ENCODE measurements at regions not wholly inside any gene's neighbourhood (a gene's known extent, or its start where the extent isn't known, plus 50 kb on each side); places are given as distances from the start of the nearest gene placed in this dataset.

DNA sequence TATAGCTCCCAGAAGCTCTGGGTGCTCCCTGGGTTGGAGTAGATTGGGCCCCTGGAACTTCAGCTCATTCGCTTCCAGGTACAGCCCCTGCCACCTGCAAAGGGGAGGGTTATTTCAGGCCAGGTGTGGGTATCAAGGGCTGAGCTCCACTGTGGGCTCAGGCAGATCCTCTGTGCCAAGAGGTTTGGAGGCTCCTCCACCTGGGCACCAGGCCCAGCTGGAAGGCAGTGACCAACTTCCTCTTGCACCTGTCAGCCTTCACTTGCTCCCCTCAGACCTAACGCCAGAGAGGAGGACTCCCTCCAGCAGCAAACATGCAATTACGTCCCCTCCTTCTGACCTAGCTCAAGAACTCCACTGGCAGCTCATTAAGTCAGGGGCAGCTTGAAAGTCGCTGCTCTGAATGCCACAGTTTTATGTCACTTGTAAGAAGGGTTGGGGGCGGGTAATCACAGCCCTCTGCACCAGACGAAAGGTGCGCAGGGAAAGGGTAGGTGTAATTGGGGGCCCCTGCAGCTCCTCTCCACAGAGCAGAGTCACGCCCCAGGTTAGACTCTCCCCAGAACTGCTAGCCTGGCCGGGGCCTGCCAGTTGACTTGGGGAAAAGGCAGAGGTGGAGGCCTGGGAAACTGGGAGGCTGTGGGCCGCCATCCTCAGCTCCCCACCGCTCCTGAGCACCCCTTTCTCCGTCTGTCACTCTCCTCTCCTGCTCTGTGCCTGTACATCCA lies 125.0 kb upstream of the TMPRSS2 start:
- CTCF ChIA-PET = no interaction called here

DNA sequence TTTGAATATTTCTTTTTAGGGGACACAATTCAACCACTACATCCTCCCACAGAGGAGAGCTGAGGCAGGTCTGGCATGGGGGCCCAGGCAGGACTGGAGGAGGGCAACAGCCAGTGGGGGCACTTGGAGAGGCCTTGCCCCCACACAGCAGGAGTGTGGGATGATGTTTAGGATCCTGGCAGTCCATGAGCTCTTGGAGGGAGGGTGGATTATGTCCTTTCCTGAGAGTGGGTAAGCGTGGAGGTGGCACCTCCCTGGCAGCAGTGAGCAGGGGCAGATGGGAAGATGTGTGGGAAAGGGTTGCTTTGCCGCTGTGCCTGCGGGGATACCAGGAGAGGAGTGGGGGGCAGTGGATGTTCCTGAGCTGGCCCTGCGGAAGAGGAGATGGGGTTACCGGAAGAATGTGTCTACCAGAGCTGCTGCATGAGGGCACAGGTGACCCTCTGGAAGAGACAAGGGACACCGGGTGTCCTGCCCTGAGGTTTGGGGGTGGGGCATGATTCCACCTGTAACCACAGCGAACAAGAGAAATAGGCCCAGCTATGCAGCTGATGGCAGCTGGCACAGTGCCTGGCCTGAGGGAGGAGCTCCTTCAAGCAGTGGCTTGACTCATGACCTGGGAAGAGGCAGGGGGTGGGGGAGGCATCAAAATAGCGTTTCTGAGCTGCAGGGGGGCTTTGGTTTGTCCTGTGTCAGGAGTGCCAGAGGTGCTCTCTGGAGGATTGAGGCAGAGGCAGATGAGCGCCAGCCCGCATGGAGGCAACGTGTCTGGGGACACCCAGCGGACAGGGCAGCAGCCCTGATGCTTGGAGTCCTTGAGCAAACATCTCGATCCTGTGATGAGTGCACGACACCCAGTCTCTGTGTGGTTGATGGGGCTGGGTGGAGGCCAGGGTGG lies 123.9 kb upstream of the TMPRSS2 start:
- TF ChIP-seq, protein P1, sequence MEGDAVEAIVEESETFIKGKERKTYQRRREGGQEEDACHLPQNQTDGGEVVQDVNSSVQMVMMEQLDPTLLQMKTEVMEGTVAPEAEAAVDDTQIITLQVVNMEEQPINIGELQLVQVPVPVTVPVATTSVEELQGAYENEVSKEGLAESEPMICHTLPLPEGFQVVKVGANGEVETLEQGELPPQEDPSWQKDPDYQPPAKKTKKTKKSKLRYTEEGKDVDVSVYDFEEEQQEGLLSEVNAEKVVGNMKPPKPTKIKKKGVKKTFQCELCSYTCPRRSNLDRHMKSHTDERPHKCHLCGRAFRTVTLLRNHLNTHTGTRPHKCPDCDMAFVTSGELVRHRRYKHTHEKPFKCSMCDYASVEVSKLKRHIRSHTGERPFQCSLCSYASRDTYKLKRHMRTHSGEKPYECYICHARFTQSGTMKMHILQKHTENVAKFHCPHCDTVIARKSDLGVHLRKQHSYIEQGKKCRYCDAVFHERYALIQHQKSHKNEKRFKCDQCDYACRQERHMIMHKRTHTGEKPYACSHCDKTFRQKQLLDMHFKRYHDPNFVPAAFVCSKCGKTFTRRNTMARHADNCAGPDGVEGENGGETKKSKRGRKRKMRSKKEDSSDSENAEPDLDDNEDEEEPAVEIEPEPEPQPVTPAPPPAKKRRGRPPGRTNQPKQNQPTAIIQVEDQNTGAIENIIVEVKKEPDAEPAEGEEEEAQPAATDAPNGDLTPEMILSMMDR (IDR thresholded peaks at IDR 0.05; ENCODE audit: low read depth, low read length) = no peak
- POLR2A ChIA-PET = interaction anchor here (0.6 to 0.9 kb wide), 2 partner anchors 11 to 327 kb away, joined by 3 to 4 read pairs; no protein-coding TSS in a partner anchor
- Histone ChIP-seq H3K27ac (ENCODE audit: low read depth, low read length) (no peak overlapping the region), H3K27me3 (ENCODE audit: control insufficient read depth, insufficient read depth, low read length) (peaks cover under 1% of the 10 kb centered on the region), H3K9me3 (ENCODE audit: control insufficient read depth, insufficient read depth, low read length) (peaks cover 5% of the 10 kb centered on the region), H3K4me3 (ENCODE audit: low read depth, low read length) (no peak overlapping the region)
- DNase-seq (ENCODE audit: low read depth, low spot score) = no peak
- CTCF ChIA-PET = interaction anchor here (1.2 to 1.3 kb wide), 3 partner anchors 19 to 186 kb away, joined by 3 to 4 read pairs (median 3); no protein-coding TSS in a partner anchor

More for the DNA sequence above, 125.0 kb upstream of the TMPRSS2 start:
- Histone ChIP-seq H3K27me3 (ENCODE audit: control insufficient read depth, insufficient read depth, low read length) (no peaks in the 10 kb centered on the region), H3K27ac (ENCODE audit: low read depth, low read length) (no peak overlapping the region), H3K4me3 (ENCODE audit: low read depth, low read length) (no peak overlapping the region), H3K9me3 (ENCODE audit: control insufficient read depth, insufficient read depth, low read length) (peaks cover 5% of the 10 kb centered on the region)
- TF ChIP-seq, protein P1 (IDR thresholded peaks at IDR 0.05; ENCODE audit: low read depth, low read length) = no peak
- POLR2A ChIA-PET = no interaction called here
- DNase-seq (ENCODE audit: low read depth, low spot score) = no peak

DNA sequence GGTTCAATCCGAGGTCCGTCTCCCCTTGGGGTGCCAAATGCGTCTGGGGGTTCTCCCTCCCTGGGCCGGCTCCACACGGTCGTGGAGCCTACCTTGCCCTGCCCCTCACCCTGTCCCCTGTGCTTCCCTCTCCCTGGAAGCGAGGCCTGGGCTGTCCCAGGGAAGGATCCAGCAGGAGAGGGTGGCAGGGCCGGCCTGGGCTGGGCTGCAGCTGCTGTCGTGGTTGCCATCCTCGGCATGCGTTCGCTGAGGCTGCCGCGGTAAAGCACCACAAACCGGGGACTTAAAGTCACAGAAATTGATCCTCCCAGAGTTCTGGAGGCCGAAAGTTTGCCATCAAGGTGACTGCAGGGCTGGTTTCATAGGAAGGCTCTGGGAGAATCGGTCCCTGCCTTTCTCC lies 123.0 kb upstream of the TMPRSS2 start:
- POLR2A ChIA-PET = interaction anchor here (0.5 to 1.3 kb wide), 4 partner anchors 12 to 53 kb away, joined by 3 to 7 read pairs (median 4); no protein-coding TSS in a partner anchor
- no peak for DNase-seq (ENCODE audit: low read depth, low spot score)

DNA sequence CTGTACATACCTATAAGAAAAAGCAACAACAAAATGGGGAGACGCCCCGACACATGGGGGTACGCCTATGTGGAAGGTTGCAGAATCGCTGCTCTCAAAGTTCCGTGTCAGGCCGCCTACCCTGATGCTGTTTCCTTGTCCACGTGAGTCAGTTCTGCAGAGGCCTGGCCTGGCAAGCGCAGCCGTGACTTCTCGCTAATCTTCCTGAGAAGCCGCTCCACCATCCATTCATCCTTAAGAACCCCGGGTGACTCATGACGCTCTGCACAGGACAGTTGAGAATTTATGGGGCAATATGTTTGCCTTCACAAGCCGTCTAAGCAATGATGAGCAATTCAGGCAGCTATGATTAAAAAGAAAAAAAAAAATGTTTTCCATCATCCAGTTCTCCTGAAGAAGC lies 122.3 kb upstream of the TMPRSS2 start:
- H3K9me3 ChIP-seq (ENCODE audit: control insufficient read depth, insufficient read depth, low read length) = peaks cover 7% of the 10 kb centered on the region
- CTCF ChIA-PET = interaction anchor here (1.5 kb wide), 1 partner anchor 18 kb away, joined by 5 read pairs; no protein-coding TSS in a partner anchor
- H3K27me3 ChIP-seq (ENCODE audit: control insufficient read depth, insufficient read depth, low read length) = peaks cover 6% of the 10 kb centered on the region
- POLR2A ChIA-PET = interaction anchor here (0.6 to 1.3 kb wide), 3 partner anchors 13 to 34 kb away, joined by 4 to 5 read pairs (median 5); no protein-coding TSS in a partner anchor
- no peak overlapping the region for H3K4me3 ChIP-seq (ENCODE audit: low read depth, low read length)
- DNase-seq (ENCODE audit: low read depth, low spot score) = peak; percentile 89
- H3K27ac ChIP-seq (ENCODE audit: low read depth, low read length) = peak overlapping the region; percentile 47
- TF ChIP-seq, protein P1 (IDR thresholded peaks at IDR 0.05; ENCODE audit: low read depth, low read length) = no peak

More for the DNA sequence above, 123.0 kb upstream of the TMPRSS2 start:
- CTCF ChIA-PET = interaction anchor here (1.2 kb wide), 2 partner anchors 18 to 187 kb away, joined by 3 to 4 read pairs; no protein-coding TSS in a partner anchor
- peaks cover 4% of the 10 kb centered on the region for H3K27me3 ChIP-seq (ENCODE audit: control insufficient read depth, insufficient read depth, low read length)
- TF ChIP-seq, protein P1 (IDR thresholded peaks at IDR 0.05; ENCODE audit: low read depth, low read length) = no peak
- H3K9me3 ChIP-seq (ENCODE audit: control insufficient read depth, insufficient read depth, low read length) = peaks cover 5% of the 10 kb centered on the region
- no peak overlapping the region for H3K4me3 ChIP-seq (ENCODE audit: low read depth, low read length)
- H3K27ac ChIP-seq (ENCODE audit: low read depth, low read length) = no peak overlapping the region
